ENCODE measurements at regions not wholly inside any gene's neighbourhood (a gene's known extent, or its start where the extent isn't known, plus 50 kb on each side); places are given as distances from the start of the nearest gene placed in this dataset.

- TF ChIP-seq CTCF (IDR thresholded peaks at IDR 0.05; ENCODE audit: insufficient read depth, low read length) (no peak), POLR2AphosphoS5 (IDR thresholded peaks at IDR 0.05; ENCODE audit: low read depth) (no peak), GABPA (IDR thresholded peaks at IDR 0.05; ENCODE audit: low read depth) (no peak)
- TF ChIP-seq, protein P1, sequence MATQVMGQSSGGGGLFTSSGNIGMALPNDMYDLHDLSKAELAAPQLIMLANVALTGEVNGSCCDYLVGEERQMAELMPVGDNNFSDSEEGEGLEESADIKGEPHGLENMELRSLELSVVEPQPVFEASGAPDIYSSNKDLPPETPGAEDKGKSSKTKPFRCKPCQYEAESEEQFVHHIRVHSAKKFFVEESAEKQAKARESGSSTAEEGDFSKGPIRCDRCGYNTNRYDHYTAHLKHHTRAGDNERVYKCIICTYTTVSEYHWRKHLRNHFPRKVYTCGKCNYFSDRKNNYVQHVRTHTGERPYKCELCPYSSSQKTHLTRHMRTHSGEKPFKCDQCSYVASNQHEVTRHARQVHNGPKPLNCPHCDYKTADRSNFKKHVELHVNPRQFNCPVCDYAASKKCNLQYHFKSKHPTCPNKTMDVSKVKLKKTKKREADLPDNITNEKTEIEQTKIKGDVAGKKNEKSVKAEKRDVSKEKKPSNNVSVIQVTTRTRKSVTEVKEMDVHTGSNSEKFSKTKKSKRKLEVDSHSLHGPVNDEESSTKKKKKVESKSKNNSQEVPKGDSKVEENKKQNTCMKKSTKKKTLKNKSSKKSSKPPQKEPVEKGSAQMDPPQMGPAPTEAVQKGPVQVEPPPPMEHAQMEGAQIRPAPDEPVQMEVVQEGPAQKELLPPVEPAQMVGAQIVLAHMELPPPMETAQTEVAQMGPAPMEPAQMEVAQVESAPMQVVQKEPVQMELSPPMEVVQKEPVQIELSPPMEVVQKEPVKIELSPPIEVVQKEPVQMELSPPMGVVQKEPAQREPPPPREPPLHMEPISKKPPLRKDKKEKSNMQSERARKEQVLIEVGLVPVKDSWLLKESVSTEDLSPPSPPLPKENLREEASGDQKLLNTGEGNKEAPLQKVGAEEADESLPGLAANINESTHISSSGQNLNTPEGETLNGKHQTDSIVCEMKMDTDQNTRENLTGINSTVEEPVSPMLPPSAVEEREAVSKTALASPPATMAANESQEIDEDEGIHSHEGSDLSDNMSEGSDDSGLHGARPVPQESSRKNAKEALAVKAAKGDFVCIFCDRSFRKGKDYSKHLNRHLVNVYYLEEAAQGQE (IDR thresholded peaks at IDR 0.05; ENCODE audit: insufficient replicate concordance, low read depth): no peak
Measured at GRCh38 chr1:17943506-17943905, 164.1 kb upstream of the IGSF21 start.
